Vagina (tissue), 2 donors: ENCODE measurements at regions not wholly inside any gene's neighbourhood (a gene's known extent, or its start where the extent isn't known, plus 50 kb on each side); places are given as distances from the start of the nearest gene placed in this dataset.

Experiments
- POLR2A ChIP-seq, 2 donors: fragments of 450-650 bp; IDR thresholded peaks; one replicate each; pipeline ENCODE4 v1.6.1; 2017; ENCODE audit warnings: antibody characterized with exemption in 2 of 2, mild to moderate bottlenecking in 2 of 2, moderate library complexity in 2 of 2
- TF ChIP-seq, protein P1 (sequence below), 3 experiments: fragments of 450-650 bp in 2 of 3; fragments of 200-600 bp in 1 of 3; sonication (generic) in 1 of 3; IDR thresholded peaks; one replicate each; pipeline ENCODE4 v1.5.1; 2017 to 2019; ENCODE audit warnings: antibody characterized with exemption in 3 of 3, mild to moderate bottlenecking in 2 of 3, moderate library complexity in 2 of 3

DNA sequence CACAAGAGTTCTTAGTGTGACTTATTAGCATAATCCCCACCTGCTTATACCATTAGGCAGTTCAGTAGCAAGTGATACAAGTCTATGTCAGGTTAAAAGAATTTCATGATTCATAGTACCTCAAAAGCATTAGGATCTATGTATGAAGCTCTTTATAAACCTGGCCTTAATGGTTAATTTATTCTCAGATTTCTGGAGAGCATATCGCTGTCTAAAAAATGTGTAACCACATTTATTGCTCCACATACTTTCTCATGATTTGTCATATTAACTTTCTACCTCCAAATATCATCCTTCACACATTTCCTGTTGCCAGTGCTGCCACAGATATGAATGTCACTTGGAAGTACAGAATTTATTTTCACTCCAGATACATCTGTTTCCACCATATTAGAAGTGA, 332.8 kb upstream of the MAP2 start:
- no peak for TF ChIP-seq POLR2A (IDR thresholded peaks at IDR 0.05)
- TF ChIP-seq, protein P1, sequence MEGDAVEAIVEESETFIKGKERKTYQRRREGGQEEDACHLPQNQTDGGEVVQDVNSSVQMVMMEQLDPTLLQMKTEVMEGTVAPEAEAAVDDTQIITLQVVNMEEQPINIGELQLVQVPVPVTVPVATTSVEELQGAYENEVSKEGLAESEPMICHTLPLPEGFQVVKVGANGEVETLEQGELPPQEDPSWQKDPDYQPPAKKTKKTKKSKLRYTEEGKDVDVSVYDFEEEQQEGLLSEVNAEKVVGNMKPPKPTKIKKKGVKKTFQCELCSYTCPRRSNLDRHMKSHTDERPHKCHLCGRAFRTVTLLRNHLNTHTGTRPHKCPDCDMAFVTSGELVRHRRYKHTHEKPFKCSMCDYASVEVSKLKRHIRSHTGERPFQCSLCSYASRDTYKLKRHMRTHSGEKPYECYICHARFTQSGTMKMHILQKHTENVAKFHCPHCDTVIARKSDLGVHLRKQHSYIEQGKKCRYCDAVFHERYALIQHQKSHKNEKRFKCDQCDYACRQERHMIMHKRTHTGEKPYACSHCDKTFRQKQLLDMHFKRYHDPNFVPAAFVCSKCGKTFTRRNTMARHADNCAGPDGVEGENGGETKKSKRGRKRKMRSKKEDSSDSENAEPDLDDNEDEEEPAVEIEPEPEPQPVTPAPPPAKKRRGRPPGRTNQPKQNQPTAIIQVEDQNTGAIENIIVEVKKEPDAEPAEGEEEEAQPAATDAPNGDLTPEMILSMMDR (IDR thresholded peaks at IDR 0.05): no peak
